Right ventricle myocardium inferior (tissue), 1 donor: ENCODE measurements at regions not wholly inside any gene's neighbourhood (a gene's known extent, or its start where the extent isn't known, plus 50 kb on each side); places are given as distances from the start of the nearest gene placed in this dataset.

ENCODE experiments used
- ATAC-seq: fragments of 200-7000 bp; cut with Tn5 transposase; one replicate; pipeline ENCODE4 v1.9.1; 2020; ENCODE audit warnings: mild to moderate bottlenecking, moderate library complexity
- DNase-seq: peaks from one replicate; pipeline ENCODE4 v3.0.0; 2021; ENCODE audit errors: missing footprints
- intact Hi-C: fragments of 100-400 bp; cut with DNase I; formaldehyde crosslinking; loops from one replicate; pipeline ENCODE4 v1.11.0; 2022
- donor health status: DM: no; HTN: yes; CAD: no; lungs with severe emphysema.

- intact Hi-C loops: no loop called here
- DNase-seq (no peak), ATAC-seq (no peak)
These were observed 86.9 kb downstream of the FGF9 start for GRCh38 chr13:21757763-21758162.

- intact Hi-C loops: no loop called here
- DNase-seq (no peak), ATAC-seq (no peak)
These were observed 87.6 kb downstream of the FGF9 start for GRCh38 chr13:21758441-21758840.

GRCh38 chr13:21759463-21759862 lies 88.6 kb downstream of the FGF9 start:
- intact Hi-C loops: no loop called here
- DNase-seq (no peak), ATAC-seq (no peak)

GRCh38 chr13:21759911-21760310 lies 89.0 kb downstream of the FGF9 start:
- ATAC-seq (no peak), DNase-seq (no peak)
- intact Hi-C loops: no loop called here

- DNase-seq (no peak), ATAC-seq (no peak)
- intact Hi-C loops: no loop called here
These were observed 90.9 kb downstream of the FGF9 start for GRCh38 chr13:21761770-21762169.

- ATAC-seq: no peak
- DNase-seq: no peak
- intact Hi-C loops: no loop called here
These were observed 91.6 kb downstream of the FGF9 start for GRCh38 chr13:21762512-21762911.

- intact Hi-C loops: no loop called here
- no peak for DNase-seq
- no peak for ATAC-seq
These were observed 96.2 kb downstream of the FGF9 start for GRCh38 chr13:21767032-21767431.

- DNase-seq: no peak
- ATAC-seq: no peak
- intact Hi-C loops: no loop called here
These were observed 100.2 kb downstream of the FGF9 start for GRCh38 chr13:21771075-21771474.

GRCh38 chr13:21777166-21777565 lies 106.3 kb downstream of the FGF9 start:
- ATAC-seq: no peak
- DNase-seq: no peak
- intact Hi-C loops: no loop called here

- no peak for DNase-seq
- ATAC-seq: peak; percentile 91
- intact Hi-C loops: no loop called here
These were observed 106.9 kb downstream of the FGF9 start for GRCh38 chr13:21777813-21778212.

GRCh38 chr13:21782736-21783135 lies 111.9 kb downstream of the FGF9 start:
- intact Hi-C loops: no loop called here
- ATAC-seq: no peak
- no peak for DNase-seq

GRCh38 chr13:21785990-21786389 lies 115.1 kb downstream of the FGF9 start:
- intact Hi-C loops: no loop called here
- ATAC-seq (no peak), DNase-seq (no peak)

GRCh38 chr13:21796066-21796465 lies 125.2 kb downstream of the FGF9 start:
- no peak for ATAC-seq
- DNase-seq: no peak
- intact Hi-C loops: no loop called here

- intact Hi-C loops: no loop called here
- no peak for ATAC-seq
- DNase-seq: no peak
These were observed 126.1 kb downstream of the FGF9 start for GRCh38 chr13:21796775-21797514.

- ATAC-seq: no peak
- DNase-seq: no peak
- intact Hi-C loops: no loop called here
These were observed 126.9 kb downstream of the FGF9 start for GRCh38 chr13:21797736-21798135.

- intact Hi-C loops: no loop called here
- ATAC-seq: no peak
- DNase-seq: no peak
These were observed 127.3 kb downstream of the FGF9 start for GRCh38 chr13:21798181-21798580.

- ATAC-seq: no peak
- intact Hi-C loops: no loop called here
- no peak for DNase-seq
These were observed 128.8 kb downstream of the FGF9 start for GRCh38 chr13:21799671-21800070.

- DNase-seq: no peak
- no peak for ATAC-seq
- intact Hi-C loops: no loop called here
These were observed 130.2 kb downstream of the FGF9 start for GRCh38 chr13:21800837-21801616.

GRCh38 chr13:21805733-21806132 lies 134.9 kb downstream of the FGF9 start:
- DNase-seq: no peak
- intact Hi-C loops: no loop called here
- no peak for ATAC-seq

GRCh38 chr13:21812192-21812626 lies 141.3 kb downstream of the FGF9 start:
- no peak for DNase-seq
- no peak for ATAC-seq
- intact Hi-C loops: no loop called here
